Parathyroid adenoma (tissue), 2 donors: ENCODE measurements at regions not wholly inside any gene's neighbourhood (a gene's known extent, or its start where the extent isn't known, plus 50 kb on each side); places are given as distances from the start of the nearest gene placed in this dataset.
"Not testable (repeated sequence)": the region's sequence is repeated elsewhere in the genome, so short reads cannot be mapped to it uniquely, and the experiment has no call there.

Experiments
- H2AFZ ChIP-seq: fragments of 300-600 bp; sonication (generic); one replicate; pipeline ENCODE4 v1.7.0; 2017; ENCODE audit warnings: antibody characterized with exemption, mild to moderate bottlenecking
- H3K27ac ChIP-seq: fragments of 300-600 bp; sonication (generic); one replicate; pipeline ENCODE4 v1.7.0; 2017
- H3K27me3 ChIP-seq: fragments of 300-600 bp; sonication (generic); one replicate; pipeline ENCODE4 v1.7.0; 2017; ENCODE audit warnings: low read length; ENCODE audit not compliant: control insufficient read depth, insufficient read depth
- H3K36me3 ChIP-seq: fragments of 300-600 bp; sonication (generic); one replicate; pipeline ENCODE4 v1.7.0; 2017; ENCODE audit warnings: low read length; ENCODE audit not compliant: control insufficient read depth, insufficient read depth
- H3K4me1 ChIP-seq: fragments of 300-600 bp; sonication (generic); one replicate; pipeline ENCODE4 v1.7.0; 2017; ENCODE audit warnings: control low read depth
- H3K4me2 ChIP-seq: fragments of 300-600 bp; sonication (generic); one replicate; pipeline ENCODE4 v1.7.0; 2017; ENCODE audit warnings: low read length
- H3K4me3 ChIP-seq: fragments of 300-600 bp; sonication (generic); one replicate; pipeline ENCODE4 v1.7.0; 2017; ENCODE audit warnings: low read depth, low read length
- H3K79me2 ChIP-seq: fragments of 300-600 bp; sonication (generic); one replicate; pipeline ENCODE4 v1.7.0; 2017; ENCODE audit warnings: control low read depth
- H3K9ac ChIP-seq: fragments of 300-600 bp; sonication (generic); one replicate; pipeline ENCODE4 v1.7.0; 2017; ENCODE audit warnings: mild to moderate bottlenecking
- H3K9me3 ChIP-seq: fragments of 300-600 bp; sonication (generic); one replicate; pipeline ENCODE4 v1.7.0; 2017; ENCODE audit warnings: low read length; ENCODE audit not compliant: control insufficient read depth
- TF ChIP-seq, protein P1 (sequence below): fragments of 300-600 bp; sonication (generic); IDR thresholded peaks from one replicate; pipeline ENCODE4 v1.7.0; 2017; ENCODE audit warnings: antibody characterized with exemption, mild to moderate bottlenecking
- donor health status: primary hyperparathyroidism.

- no peak overlapping the region for H3K27ac ChIP-seq
Observed at GRCh38 chr12:59111851-59112250, 191.5 kb upstream of the LRIG3 start.

DNA sequence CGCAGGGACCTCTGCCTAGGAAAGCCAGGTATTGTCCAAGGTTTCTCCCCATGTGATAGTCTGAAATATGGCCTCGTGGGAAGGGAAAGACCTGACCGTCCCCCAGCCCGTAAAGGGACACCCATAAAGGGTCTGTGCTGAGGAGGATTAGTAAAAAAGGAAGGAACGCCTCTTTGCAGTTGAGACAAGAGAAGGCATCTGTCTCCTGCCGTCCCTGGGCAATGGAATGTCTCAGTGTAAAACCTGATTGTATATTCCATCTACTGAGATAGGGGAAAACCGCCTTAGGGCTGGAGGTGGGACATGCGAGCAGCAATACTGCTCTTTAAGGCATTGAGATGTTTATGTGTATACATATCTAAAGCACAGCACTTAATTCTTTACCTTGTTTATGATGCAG is 188.2 kb upstream of the LRIG3 start:
- H3K9ac ChIP-seq, H2AFZ ChIP-seq, H3K36me3 ChIP-seq, H3K9me3 ChIP-seq, H3K27ac ChIP-seq, H3K4me2 ChIP-seq, H3K4me3 ChIP-seq, H3K79me2 ChIP-seq, H3K4me1 ChIP-seq, H3K27me3 ChIP-seq: not testable (repeated sequence)

More at GRCh38 chr12:59111851-59112250, 191.5 kb upstream of the LRIG3 start:
- no peak overlapping the region for H2AFZ ChIP-seq
- H3K79me2 ChIP-seq: no peaks in the 10 kb centered on the region
- H3K4me1 ChIP-seq: peaks cover 3% of the 10 kb centered on the region
- H3K27me3 ChIP-seq: no peaks in the 10 kb centered on the region
- H3K36me3 ChIP-seq: no peaks in the 10 kb centered on the region
- TF ChIP-seq, protein P1, sequence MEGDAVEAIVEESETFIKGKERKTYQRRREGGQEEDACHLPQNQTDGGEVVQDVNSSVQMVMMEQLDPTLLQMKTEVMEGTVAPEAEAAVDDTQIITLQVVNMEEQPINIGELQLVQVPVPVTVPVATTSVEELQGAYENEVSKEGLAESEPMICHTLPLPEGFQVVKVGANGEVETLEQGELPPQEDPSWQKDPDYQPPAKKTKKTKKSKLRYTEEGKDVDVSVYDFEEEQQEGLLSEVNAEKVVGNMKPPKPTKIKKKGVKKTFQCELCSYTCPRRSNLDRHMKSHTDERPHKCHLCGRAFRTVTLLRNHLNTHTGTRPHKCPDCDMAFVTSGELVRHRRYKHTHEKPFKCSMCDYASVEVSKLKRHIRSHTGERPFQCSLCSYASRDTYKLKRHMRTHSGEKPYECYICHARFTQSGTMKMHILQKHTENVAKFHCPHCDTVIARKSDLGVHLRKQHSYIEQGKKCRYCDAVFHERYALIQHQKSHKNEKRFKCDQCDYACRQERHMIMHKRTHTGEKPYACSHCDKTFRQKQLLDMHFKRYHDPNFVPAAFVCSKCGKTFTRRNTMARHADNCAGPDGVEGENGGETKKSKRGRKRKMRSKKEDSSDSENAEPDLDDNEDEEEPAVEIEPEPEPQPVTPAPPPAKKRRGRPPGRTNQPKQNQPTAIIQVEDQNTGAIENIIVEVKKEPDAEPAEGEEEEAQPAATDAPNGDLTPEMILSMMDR: no peak
- H3K4me2 ChIP-seq: no peak overlapping the region
- H3K4me3 ChIP-seq: no peak overlapping the region
- no peaks in the 10 kb centered on the region for H3K9me3 ChIP-seq
- no peak overlapping the region for H3K9ac ChIP-seq

DNA sequence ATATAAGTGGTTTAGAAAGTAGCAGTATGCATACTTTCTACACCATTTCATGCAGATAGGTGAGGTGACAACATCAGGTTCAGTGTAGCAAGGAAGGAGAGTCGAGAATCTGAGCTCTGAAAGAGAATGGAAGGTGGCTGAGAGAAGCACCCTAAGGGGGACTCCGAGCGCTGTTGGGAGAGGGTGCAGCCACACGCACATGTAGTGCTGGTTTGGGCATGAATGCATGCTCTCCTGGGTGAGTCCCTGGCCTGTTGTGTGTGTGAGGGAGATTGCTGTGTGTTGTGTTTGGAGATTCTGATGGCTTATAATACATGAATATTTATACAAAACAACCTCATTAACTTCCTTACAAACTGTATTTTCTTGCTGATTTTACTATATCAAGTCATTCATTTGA is 180.3 kb upstream of the LRIG3 start:
- H3K27me3 ChIP-seq: no peaks in the 10 kb centered on the region
- H3K9ac ChIP-seq: no peak overlapping the region
- no peak overlapping the region for H3K27ac ChIP-seq
- no peaks in the 10 kb centered on the region for H3K4me1 ChIP-seq
- H3K9me3 ChIP-seq: no peaks in the 10 kb centered on the region
- TF ChIP-seq, protein P1: no peak
- H2AFZ ChIP-seq: no peak overlapping the region
- no peak overlapping the region for H3K4me3 ChIP-seq
- H3K36me3 ChIP-seq: no peaks in the 10 kb centered on the region
- no peaks in the 10 kb centered on the region for H3K79me2 ChIP-seq
- H3K4me2 ChIP-seq: no peak overlapping the region

DNA sequence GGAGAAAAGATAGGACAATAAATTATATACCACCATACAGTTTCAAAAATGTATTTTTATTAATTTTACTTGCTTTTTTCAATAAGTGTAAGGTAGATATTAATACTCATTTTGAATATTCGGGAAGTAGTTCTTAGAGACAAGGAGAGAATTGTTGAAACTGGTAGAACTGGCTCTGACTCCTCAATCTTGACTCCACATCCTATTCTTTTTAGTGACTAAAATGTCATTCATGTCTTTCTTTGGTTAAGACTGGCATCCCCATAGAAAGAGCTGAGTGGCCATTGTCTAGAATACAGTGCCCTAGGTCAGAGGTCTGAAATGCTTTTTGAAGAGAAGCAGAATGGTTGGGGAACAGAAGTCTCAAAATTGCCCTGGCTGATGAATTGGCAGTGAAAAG is 177.6 kb upstream of the LRIG3 start:
- H3K4me2 ChIP-seq: no peak overlapping the region
- H3K27me3 ChIP-seq: no peaks in the 10 kb centered on the region
- no peak overlapping the region for H2AFZ ChIP-seq
- no peak overlapping the region for H3K9ac ChIP-seq
- TF ChIP-seq, protein P1: no peak
- H3K79me2 ChIP-seq: no peaks in the 10 kb centered on the region
- H3K27ac ChIP-seq: no peak overlapping the region
- H3K9me3 ChIP-seq: no peaks in the 10 kb centered on the region
- H3K4me1 ChIP-seq: no peaks in the 10 kb centered on the region
- H3K36me3 ChIP-seq: no peaks in the 10 kb centered on the region
- no peak overlapping the region for H3K4me3 ChIP-seq

DNA sequence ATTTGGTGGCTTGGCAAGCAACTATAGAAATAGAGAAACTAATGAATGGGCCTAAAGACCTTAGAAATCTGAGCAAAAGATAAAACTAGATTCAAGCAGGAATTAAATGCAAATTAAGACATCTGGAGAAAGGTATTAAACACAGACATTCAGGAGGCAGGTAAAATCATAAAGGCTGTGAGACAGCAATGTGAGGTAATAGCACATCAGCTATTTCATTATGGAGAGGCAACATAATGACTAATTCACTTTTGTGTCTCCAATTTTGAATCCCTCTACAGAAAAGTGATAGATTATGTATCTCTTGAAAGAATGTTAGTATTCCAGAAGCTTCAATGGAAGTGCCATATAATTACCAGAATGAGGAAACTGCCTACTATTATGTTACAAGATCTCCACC is 175.9 kb upstream of the LRIG3 start:
- H3K9ac ChIP-seq: no peak overlapping the region
- H3K27ac ChIP-seq: no peak overlapping the region
- no peaks in the 10 kb centered on the region for H3K4me1 ChIP-seq
- no peaks in the 10 kb centered on the region for H3K79me2 ChIP-seq
- H3K4me2 ChIP-seq: no peak overlapping the region
- H3K4me3 ChIP-seq: no peak overlapping the region
- no peak overlapping the region for H2AFZ ChIP-seq
- TF ChIP-seq, protein P1: no peak
- H3K9me3 ChIP-seq: no peaks in the 10 kb centered on the region
- H3K27me3 ChIP-seq: no peaks in the 10 kb centered on the region
- H3K36me3 ChIP-seq: no peaks in the 10 kb centered on the region
